IPS DF 19.7 (cell line): ENCODE measurements at regions not wholly inside any gene's neighbourhood (a gene's known extent, or its start where the extent isn't known, plus 50 kb on each side); places are given as distances from the start of the nearest gene placed in this dataset.

Experiments
- DNase-seq: peaks from one replicate; pipeline ENCODE4 v3.0.0-alpha.2; 2013; ENCODE audit warnings: low read depth, low spot score

- DNase-seq = no peak
These were observed 702.9 kb upstream of the POU3F2 start for GRCh38 chr6:98131290-98131990.

GRCh38 chr6:98136333-98136732 lies 698.0 kb upstream of the POU3F2 start:
- DNase-seq = no peak

- no peak for DNase-seq
These were observed 697.0 kb upstream of the POU3F2 start for GRCh38 chr6:98137391-98137790.

GRCh38 chr6:98142839-98143238 lies 691.5 kb upstream of the POU3F2 start:
- no peak for DNase-seq

GRCh38 chr6:98146656-98147055 lies 687.7 kb upstream of the POU3F2 start:
- no peak for DNase-seq

GRCh38 chr6:98156580-98156979 lies 677.8 kb upstream of the POU3F2 start:
- no peak for DNase-seq

- DNase-seq = no peak
These were observed 654.8 kb upstream of the POU3F2 start for GRCh38 chr6:98179606-98180005.

- DNase-seq = no peak
These were observed 634.3 kb upstream of the POU3F2 start for GRCh38 chr6:98200084-98200483.

- DNase-seq = no peak
These were observed 631.1 kb upstream of the POU3F2 start for GRCh38 chr6:98203170-98203806.

- no peak for DNase-seq
These were observed 621.9 kb upstream of the POU3F2 start for GRCh38 chr6:98212468-98212867.

GRCh38 chr6:98215531-98215930 lies 618.8 kb upstream of the POU3F2 start:
- no peak for DNase-seq

GRCh38 chr6:98230250-98230649 lies 604.1 kb upstream of the POU3F2 start:
- DNase-seq = no peak

GRCh38 chr6:98239057-98239456 lies 595.3 kb upstream of the POU3F2 start:
- DNase-seq = no peak

- no peak for DNase-seq
These were observed 592.7 kb upstream of the POU3F2 start for GRCh38 chr6:98241630-98242029.

GRCh38 chr6:98254624-98255023 lies 579.8 kb upstream of the POU3F2 start:
- no peak for DNase-seq

GRCh38 chr6:98260382-98260781 lies 574.0 kb upstream of the POU3F2 start:
- DNase-seq = no peak

- no peak for DNase-seq
These were observed 562.3 kb upstream of the POU3F2 start for GRCh38 chr6:98272060-98272459.

- DNase-seq = no peak
These were observed 559.7 kb upstream of the POU3F2 start for GRCh38 chr6:98274691-98275090.

- DNase-seq = no peak
These were observed 553.9 kb upstream of the POU3F2 start for GRCh38 chr6:98280492-98280891.

GRCh38 chr6:98286620-98287019 lies 547.8 kb upstream of the POU3F2 start:
- no peak for DNase-seq

GRCh38 chr6:98287876-98288275 lies 546.5 kb upstream of the POU3F2 start:
- DNase-seq = no peak

- no peak for DNase-seq
These were observed 541.6 kb upstream of the POU3F2 start for GRCh38 chr6:98292810-98293209.

GRCh38 chr6:98295515-98296175 lies 538.7 kb upstream of the POU3F2 start:
- DNase-seq = no peak
